GM12864 (cell line): ENCODE measurements at regions not wholly inside any gene's neighbourhood (a gene's known extent, or its start where the extent isn't known, plus 50 kb on each side); places are given as distances from the start of the nearest gene placed in this dataset.

ENCODE experiments used
- DNase-seq: peaks from one replicate; pipeline ENCODE4 v3.0.0-alpha.2; 2011; ENCODE audit warnings: low read depth
- H3K4me3 ChIP-seq: 2 replicates; pipeline ENCODE4 v1.5.1; 2011; ENCODE audit warnings: mild to moderate bottlenecking, low read depth, low read length, control low read depth
- TF ChIP-seq, protein P1 (sequence below): IDR thresholded peaks from 2 replicates; pipeline ENCODE4 v1.5.1; 2011; ENCODE audit warnings: low read depth, mild to moderate bottlenecking, moderate library complexity, low read length, control low read depth, inconsistent platforms; ENCODE audit errors: missing control alignments

DNA sequence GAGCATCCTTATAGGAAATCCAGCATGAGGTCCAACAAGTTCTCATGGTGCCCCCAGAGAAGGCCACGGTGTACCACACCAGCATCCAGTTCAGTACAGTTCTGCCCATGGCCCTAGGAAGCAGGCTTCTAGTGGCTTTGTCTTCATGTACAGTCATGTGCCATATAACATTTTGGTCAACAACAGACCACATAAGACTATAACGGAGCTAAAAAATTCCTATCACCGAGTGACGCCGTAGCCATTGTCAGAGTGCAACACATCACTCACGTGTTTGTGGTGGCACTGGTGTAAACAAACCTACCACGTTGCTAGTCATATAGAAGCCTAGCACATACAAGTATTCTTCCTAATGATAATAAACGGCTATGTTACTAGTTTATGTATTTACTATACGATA is 209.0 kb downstream of the ARRDC4 start:
- DNase-seq, result no peak
- no peak overlapping the region for H3K4me3 ChIP-seq
- TF ChIP-seq, protein P1, sequence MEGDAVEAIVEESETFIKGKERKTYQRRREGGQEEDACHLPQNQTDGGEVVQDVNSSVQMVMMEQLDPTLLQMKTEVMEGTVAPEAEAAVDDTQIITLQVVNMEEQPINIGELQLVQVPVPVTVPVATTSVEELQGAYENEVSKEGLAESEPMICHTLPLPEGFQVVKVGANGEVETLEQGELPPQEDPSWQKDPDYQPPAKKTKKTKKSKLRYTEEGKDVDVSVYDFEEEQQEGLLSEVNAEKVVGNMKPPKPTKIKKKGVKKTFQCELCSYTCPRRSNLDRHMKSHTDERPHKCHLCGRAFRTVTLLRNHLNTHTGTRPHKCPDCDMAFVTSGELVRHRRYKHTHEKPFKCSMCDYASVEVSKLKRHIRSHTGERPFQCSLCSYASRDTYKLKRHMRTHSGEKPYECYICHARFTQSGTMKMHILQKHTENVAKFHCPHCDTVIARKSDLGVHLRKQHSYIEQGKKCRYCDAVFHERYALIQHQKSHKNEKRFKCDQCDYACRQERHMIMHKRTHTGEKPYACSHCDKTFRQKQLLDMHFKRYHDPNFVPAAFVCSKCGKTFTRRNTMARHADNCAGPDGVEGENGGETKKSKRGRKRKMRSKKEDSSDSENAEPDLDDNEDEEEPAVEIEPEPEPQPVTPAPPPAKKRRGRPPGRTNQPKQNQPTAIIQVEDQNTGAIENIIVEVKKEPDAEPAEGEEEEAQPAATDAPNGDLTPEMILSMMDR, result no peak

GRCh38 chr15:98174286-98174685 is 213.8 kb downstream of the ARRDC4 start:
- TF ChIP-seq, protein P1, result no peak
- no peak for DNase-seq
- no peak overlapping the region for H3K4me3 ChIP-seq

- DNase-seq, result no peak
- no peak overlapping the region for H3K4me3 ChIP-seq
- TF ChIP-seq, protein P1, result no peak
Measured at GRCh38 chr15:98174841-98175240, 214.3 kb downstream of the ARRDC4 start.

GRCh38 chr15:98177966-98178592 is 217.6 kb downstream of the ARRDC4 start:
- H3K4me3 ChIP-seq, result no peak overlapping the region
- TF ChIP-seq, protein P1, result peak; percentile 69
- DNase-seq, result no peak

DNA sequence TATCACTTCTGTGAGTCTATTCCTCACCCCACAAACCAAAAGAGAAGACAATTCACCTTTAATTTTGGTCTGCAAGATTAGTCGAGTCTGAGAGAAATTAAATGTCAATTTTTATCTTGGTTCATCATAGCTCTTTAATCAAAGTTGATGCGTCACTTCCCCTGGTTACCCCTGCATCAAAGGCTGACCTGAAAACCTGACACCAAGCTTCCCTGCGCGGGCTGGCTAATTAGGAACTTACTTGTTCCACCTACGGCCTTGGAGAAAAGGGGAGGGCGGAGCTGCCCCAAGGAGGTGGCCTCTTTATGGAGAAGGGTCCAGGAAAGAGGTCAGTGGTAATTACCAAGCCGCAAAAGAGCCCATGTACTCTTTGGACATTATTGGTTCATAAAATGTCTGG is 218.4 kb downstream of the ARRDC4 start:
- no peak for DNase-seq
- no peak overlapping the region for H3K4me3 ChIP-seq
- TF ChIP-seq, protein P1, result no peak

GRCh38 chr15:98187549-98187948 is 227.0 kb downstream of the ARRDC4 start:
- no peak for DNase-seq
- H3K4me3 ChIP-seq, result no peak overlapping the region
- TF ChIP-seq, protein P1, result no peak

DNA sequence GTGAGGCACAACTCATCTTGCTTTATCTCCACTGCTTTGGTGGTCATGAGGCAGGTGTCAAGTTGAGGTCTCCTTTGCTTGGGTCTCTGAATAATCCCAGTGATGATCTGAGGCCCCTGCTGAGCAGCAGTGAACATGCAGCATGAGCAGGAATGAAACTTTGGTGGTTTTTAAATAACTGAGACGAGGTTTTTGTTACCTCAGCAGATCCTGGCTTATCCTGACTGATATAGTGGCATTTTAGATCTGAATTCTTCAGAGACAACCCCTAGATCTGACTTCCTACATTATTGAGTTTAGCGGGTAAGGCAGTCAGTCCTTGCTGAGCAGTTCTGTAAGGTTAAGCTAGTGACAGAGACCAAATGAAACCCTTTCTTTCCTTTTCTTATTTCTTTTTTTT is 230.4 kb downstream of the ARRDC4 start:
- no peak for DNase-seq
- H3K4me3 ChIP-seq, result no peak overlapping the region
- TF ChIP-seq, protein P1, result no peak
